ENCODE measurements at regions not wholly inside any gene's neighbourhood (a gene's known extent, or its start where the extent isn't known, plus 50 kb on each side); places are given as distances from the start of the nearest gene placed in this dataset.

GRCh38 chr13:70386919-70387318 lies 278.7 kb upstream of the KLHL1 start:
- TF ChIP-seq CTCF (IDR thresholded peaks at IDR 0.05) (no peak), POLR2A (IDR thresholded peaks at IDR 0.05) (no peak)

Measured in ovary (tissue), 3 donors.